SK-N-SH (cell line): ENCODE measurements at regions not wholly inside any gene's neighbourhood (a gene's known extent, or its start where the extent isn't known, plus 50 kb on each side); places are given as distances from the start of the nearest gene placed in this dataset.

Experiments
- CHD2 ChIP-seq: fragments of 150-350 bp; IDR thresholded peaks from 2 replicates; pipeline ENCODE4 v1.6.1; 2018; ENCODE audit warnings: low read length; ENCODE audit not compliant: partially characterized antibody
- CTCF ChIP-seq: fragments of 200-600 bp; sonication (generic); IDR thresholded peaks from 2 replicates; pipeline ENCODE4 v1.6.1; 2017; ENCODE audit warnings: antibody characterized with exemption, mild to moderate bottlenecking, moderate library complexity
- FOSL2 ChIP-seq: IDR thresholded peaks from 2 replicates; pipeline ENCODE4 v1.4.0; 2012; ENCODE audit warnings: low read depth, mild to moderate bottlenecking, moderate library complexity, borderline replicate concordance
- POLR2AphosphoS5 ChIP-seq: IDR thresholded peaks from 2 replicates; pipeline ENCODE4 v1.6.1; 2012; ENCODE audit warnings: low read depth, low read length
- RAD21 ChIP-seq: IDR thresholded peaks from 2 replicates; pipeline ENCODE4 v1.6.1; 2012; ENCODE audit warnings: mild to moderate bottlenecking, low read length
- RCOR1 ChIP-seq: fragments of 150-350 bp; IDR thresholded peaks from 2 replicates; pipeline ENCODE4 v1.6.1; 2017; ENCODE audit warnings: antibody characterized with exemption, low read length

DNA sequence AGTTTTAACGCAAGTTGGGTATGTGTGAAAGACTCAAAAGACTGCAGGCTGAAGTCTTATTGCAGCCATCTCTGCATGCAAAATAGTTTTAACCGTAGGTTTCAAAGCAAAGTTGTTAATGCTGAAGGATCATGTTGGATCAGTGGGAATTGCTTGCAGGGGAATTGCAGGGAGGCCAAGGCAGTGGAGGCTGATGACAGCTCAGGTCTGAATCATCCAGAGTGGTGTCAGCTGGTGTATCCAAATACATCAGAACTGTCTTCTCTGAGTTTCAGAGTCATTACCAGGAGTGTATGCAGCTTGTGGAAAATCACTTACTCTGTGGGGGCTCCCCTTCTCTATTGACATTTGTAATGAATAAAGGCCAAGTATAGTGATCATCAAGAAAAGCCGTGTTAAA, 435.7 kb downstream of the SH3GL2 start:
- no peak for TF ChIP-seq FOSL2
- TF ChIP-seq RCOR1, result no peak
- no peak for TF ChIP-seq CHD2
- TF ChIP-seq CTCF, result no peak
- no peak for TF ChIP-seq POLR2AphosphoS5
- no peak for TF ChIP-seq RAD21
